K562 (cell line): ENCODE measurements at regions not wholly inside any gene's neighbourhood (a gene's known extent, or its start where the extent isn't known, plus 50 kb on each side); places are given as distances from the start of the nearest gene placed in this dataset.

Source experiments
- ATF3 ChIP-seq, 2 experiments: fragments of 450-650 bp in 1 of 2; sonication (generic) in 1 of 2; formaldehyde crosslinking in 1 of 2; IDR thresholded peaks in 1 of 2; conservative IDR thresholded peaks in 1 of 2; 2 replicates each; pipeline versions ENCODE4 v1.6.1 to v1.8.1; 2016 to 2023; ENCODE audit warnings: mild to moderate bottlenecking in 2 of 2, moderate library complexity in 2 of 2, inconsistent platforms in 1 of 2, missing genetic modification reagents in 1 of 2
- PRDM10 ChIP-seq: fragments of 450-650 bp; IDR thresholded peaks from 2 replicates; pipeline ENCODE4 v1.6.1; 2018; ENCODE audit not compliant: partially characterized antibody

- no peak for TF ChIP-seq PRDM10
- no peak for TF ChIP-seq ATF3 (IDR thresholded peaks at IDR 0.05)
- TF ChIP-seq ATF3 (CRISPR knock-in tag; conservative IDR thresholded peaks at IDR 0.05), result no peak
Observed at GRCh38 chr14:42555365-42555764, 948.7 kb downstream of the LRFN5 start.
